Fibroblast of lung (primary cell): ENCODE measurements at regions not wholly inside any gene's neighbourhood (a gene's known extent, or its start where the extent isn't known, plus 50 kb on each side); places are given as distances from the start of the nearest gene placed in this dataset.

Source experiments
- DNase-seq, 2 donors: peaks; one replicate each; pipeline versions ENCODE4 v3.0.0 to v3.0.0-alpha.2; 2010; ENCODE audit warnings: low read depth in 2 of 2
- H2AFZ ChIP-seq: 2 replicates; pipeline ENCODE4 v1.5.1; 2012; ENCODE audit warnings: low read length, control low read depth, inconsistent platforms
- H3K27ac ChIP-seq: 2 replicates; pipeline ENCODE4 v1.5.1; 2011; ENCODE audit warnings: low read length, control low read depth; ENCODE audit not compliant: insufficient read depth
- H3K27me3 ChIP-seq: 2 replicates; pipeline ENCODE4 v1.5.1; 2011; ENCODE audit warnings: mild to moderate bottlenecking, low read length; ENCODE audit not compliant: control insufficient read depth, insufficient read depth
- H3K36me3 ChIP-seq: 2 replicates; pipeline ENCODE4 v1.5.1; 2011; ENCODE audit warnings: low read length; ENCODE audit not compliant: control insufficient read depth, insufficient read depth
- H3K4me1 ChIP-seq: 2 replicates; pipeline ENCODE4 v1.5.1; 2011; ENCODE audit warnings: low read length; ENCODE audit not compliant: control insufficient read depth, insufficient read depth; ENCODE audit errors: extremely low read depth
- H3K4me2 ChIP-seq: 2 replicates; pipeline ENCODE4 v1.5.1; 2011; ENCODE audit warnings: low read length, control low read depth; ENCODE audit not compliant: insufficient read depth; ENCODE audit errors: extremely low read depth
- H3K4me3 ChIP-seq, 4 experiments: fragments of 200-600 bp in 1 of 4; sonication (generic) in 1 of 4; replicated peaks in 1 of 4; 2 replicates each; pipeline ENCODE4 v1.5.1; 2011 to 2016; ENCODE audit warnings: low read length in 4 of 4, low read depth in 3 of 4, mild to moderate bottlenecking in 3 of 4, control low read depth in 2 of 4, inconsistent platforms in 1 of 4, mixed read lengths in 1 of 4; ENCODE audit not compliant: insufficient read depth in 1 of 4; ENCODE audit errors: control extremely low read depth in 1 of 4
- H3K79me2 ChIP-seq: 2 replicates; pipeline ENCODE4 v1.5.1; 2012; ENCODE audit warnings: mild to moderate bottlenecking, low read length, inconsistent platforms; ENCODE audit not compliant: control insufficient read depth, insufficient read depth
- H3K9ac ChIP-seq: 2 replicates; pipeline ENCODE4 v1.5.1; 2011; ENCODE audit warnings: mild to moderate bottlenecking, low read length, control low read depth; ENCODE audit not compliant: insufficient read depth
- H3K9me3 ChIP-seq: 2 replicates; pipeline ENCODE4 v1.5.1; 2012; ENCODE audit warnings: low read depth, low read length; ENCODE audit not compliant: control insufficient read depth, insufficient read depth
- H4K20me1 ChIP-seq: 2 replicates; pipeline ENCODE4 v1.5.1; 2011; ENCODE audit warnings: low read length; ENCODE audit not compliant: control insufficient read depth, insufficient read depth; ENCODE audit errors: extremely low read depth
- CTCF ChIP-seq, 2 donors: IDR thresholded peaks in 1 of 2; conservative IDR thresholded peaks in 1 of 2; 1 replicate in 1 of 2; 2 replicates in 1 of 2; pipeline ENCODE4 v1.5.1; 2011 to 2012; ENCODE audit warnings: low read length in 2 of 2, control low read depth in 1 of 2, inconsistent platforms in 1 of 2, low read depth in 1 of 2, mild to moderate bottlenecking in 1 of 2
- EZH2 ChIP-seq: IDR thresholded peaks from 2 replicates; pipeline ENCODE4 v1.5.1; 2012; ENCODE audit warnings: low read length, control low read depth, mild to moderate bottlenecking; ENCODE audit errors: missing control alignments

- peaks cover 2% of the 10 kb centered on the region for H3K4me1 ChIP-seq
- H3K79me2 ChIP-seq = no peaks in the 10 kb centered on the region
- no peaks in the 10 kb centered on the region for H3K27me3 ChIP-seq
- no peaks in the 10 kb centered on the region for H3K9me3 ChIP-seq
- DNase-seq = no peak
- TF ChIP-seq EZH2 (no peak), CTCF (conservative IDR thresholded peaks at IDR 0.05 in 1 of 2, IDR thresholded peaks at IDR 0.05 in 1 of 2; ENCODE audit: low read depth in 1 of 2, low read length in 2 of 2) (no peak)
- H3K9ac ChIP-seq = no peak overlapping the region
- H3K36me3 ChIP-seq = no peaks in the 10 kb centered on the region
- no peak overlapping the region for H2AFZ ChIP-seq
- no peak overlapping the region for H3K4me3 ChIP-seq
- no peaks in the 10 kb centered on the region for H4K20me1 ChIP-seq
- H3K4me2 ChIP-seq = no peak overlapping the region
- no peak overlapping the region for H3K27ac ChIP-seq
Observed at GRCh38 chr15:39338251-39338650, 242.6 kb upstream of the THBS1 start.

GRCh38 chr15:39340903-39341645 is 239.8 kb upstream of the THBS1 start:
- Histone ChIP-seq H3K4me1 (no peaks in the 10 kb centered on the region), H4K20me1 (no peaks in the 10 kb centered on the region), H3K36me3 (no peaks in the 10 kb centered on the region), H3K9ac (no peak overlapping the region), H3K79me2 (no peaks in the 10 kb centered on the region), H2AFZ (no peak overlapping the region), H3K27ac (no peak overlapping the region), H3K4me2 (no peak overlapping the region), H3K9me3 (no peaks in the 10 kb centered on the region), H3K27me3 (no peaks in the 10 kb centered on the region), H3K4me3 (no peak overlapping the region)
- no peak for DNase-seq
- no peak for TF ChIP-seq EZH2

- Histone ChIP-seq H4K20me1 (no peaks in the 10 kb centered on the region), H3K27ac (no peak overlapping the region), H3K36me3 (no peaks in the 10 kb centered on the region), H3K27me3 (no peaks in the 10 kb centered on the region), H3K79me2 (no peaks in the 10 kb centered on the region), H3K4me1 (no peaks in the 10 kb centered on the region), H3K4me3 (no peak overlapping the region), H3K9ac (no peak overlapping the region), H3K9me3 (no peaks in the 10 kb centered on the region), H2AFZ (no peak overlapping the region), H3K4me2 (no peak overlapping the region)
- DNase-seq = peak in 1 of 2 donors; percentile 20
- no peak for TF ChIP-seq CTCF (conservative IDR thresholded peaks at IDR 0.05 in 1 of 2, IDR thresholded peaks at IDR 0.05 in 1 of 2; ENCODE audit: low read depth in 1 of 2, low read length in 2 of 2)
- no peak for TF ChIP-seq EZH2
Observed at GRCh38 chr15:39344662-39345141, 236.2 kb upstream of the THBS1 start.
